NCI-H2081 treated with DMSO at 0.1 percent for 48 hours (cell line): ENCODE measurements at regions not wholly inside any gene's neighbourhood (a gene's known extent, or its start where the extent isn't known, plus 50 kb on each side); places are given as distances from the start of the nearest gene placed in this dataset.
"Not testable (repeated sequence)": the region's sequence is repeated elsewhere in the genome, so short reads cannot be mapped to it uniquely, and the experiment has no call there.

Source experiments
- DNase-seq: peaks from one replicate; lab custom pipeline; 2025; lab: John Stamatoyannopoulos, UW

GRCh38 chr9:39674437-39675210 is 319.2 kb downstream of the SPATA31A1 start:
- not testable (repeated sequence) for DNase-seq

GRCh38 chr9:39675211-39675553 is 319.7 kb downstream of the SPATA31A1 start:
- not testable (repeated sequence) for DNase-seq

- DNase-seq: not testable (repeated sequence)
Observed at GRCh38 chr9:39678534-39679263, 323.2 kb downstream of the SPATA31A1 start.

GRCh38 chr9:39680694-39681401 is 325.4 kb downstream of the SPATA31A1 start:
- DNase-seq: not testable (repeated sequence)

GRCh38 chr9:39728862-39729261 is 373.4 kb downstream of the SPATA31A1 start:
- DNase-seq: not testable (repeated sequence)

- not testable (repeated sequence) for DNase-seq
Observed at GRCh38 chr9:39744898-39745297, 389.4 kb downstream of the SPATA31A1 start.

GRCh38 chr9:39775570-39775969 is 420.1 kb downstream of the SPATA31A1 start:
- not testable (repeated sequence) for DNase-seq

GRCh38 chr9:39791356-39791755 is 435.9 kb downstream of the SPATA31A1 start:
- not testable (repeated sequence) for DNase-seq

GRCh38 chr9:39797935-39798334 is 442.5 kb downstream of the SPATA31A1 start:
- DNase-seq: not testable (repeated sequence)

- not testable (repeated sequence) for DNase-seq
Observed at GRCh38 chr9:39799252-39799651, 443.8 kb downstream of the SPATA31A1 start.

GRCh38 chr9:39802561-39802960 is 447.1 kb downstream of the SPATA31A1 start:
- not testable (repeated sequence) for DNase-seq

GRCh38 chr9:39809401-39810226 is 454.1 kb downstream of the SPATA31A1 start:
- DNase-seq: not testable (repeated sequence)

GRCh38 chr9:39810401-39810800 is 454.9 kb downstream of the SPATA31A1 start:
- not testable (repeated sequence) for DNase-seq

GRCh38 chr9:39811615-39812014 is 456.1 kb downstream of the SPATA31A1 start:
- DNase-seq: not testable (repeated sequence)

GRCh38 chr9:39828457-39828856 is 473.0 kb downstream of the SPATA31A1 start:
- not testable (repeated sequence) for DNase-seq
